Upper lobe of left lung (tissue), 6 donors: ENCODE measurements at regions not wholly inside any gene's neighbourhood (a gene's known extent, or its start where the extent isn't known, plus 50 kb on each side); places are given as distances from the start of the nearest gene placed in this dataset.

Experiments used
- ATAC-seq, 2 donors: fragments of 200-7000 bp; cut with Tn5 transposase; one replicate each; pipeline ENCODE4 v1.9.1; 2022; ENCODE audit warnings: mild to moderate bottlenecking in 2 of 2, moderate library complexity in 2 of 2; ENCODE audit not compliant: low FRiP score in 2 of 2
- DNase-seq, 2 donors: peaks; one replicate each; pipeline ENCODE4 v3.0.0-alpha.2; 2019 to 2020
- H3K27ac ChIP-seq, 4 donors: fragments of 200-600 bp; sonication (generic); one replicate each; pipeline ENCODE4 v1.5.1; 2016 to 2019
- H3K27me3 ChIP-seq, 4 donors: fragments of 200-600 bp; sonication (generic); one replicate each; pipeline ENCODE4 v1.5.1; 2017 to 2019
- H3K36me3 ChIP-seq, 4 donors: fragments of 200-600 bp; sonication (generic); one replicate each; pipeline ENCODE4 v1.5.1; 2016 to 2019
- H3K4me1 ChIP-seq, 4 donors: fragments of 200-600 bp; sonication (generic); one replicate each; pipeline ENCODE4 v1.5.1; 2018 to 2019
- H3K4me3 ChIP-seq, 4 donors: fragments of 200-600 bp; sonication (generic); one replicate each; pipeline ENCODE4 v1.5.1; 2017 to 2019; ENCODE audit warnings: mild to moderate bottlenecking in 2 of 4, moderate library complexity in 1 of 4
- H3K9me3 ChIP-seq, 4 donors: fragments of 200-600 bp; sonication (generic); one replicate each; pipeline ENCODE4 v1.5.1; 2018 to 2019
- EP300 ChIP-seq, 4 donors: sonication (generic); formaldehyde crosslinking; IDR thresholded peaks; one replicate each; pipeline ENCODE4 v1.5.1; 2017; ENCODE audit warnings: antibody characterized with exemption in 4 of 4, control low read depth in 2 of 4
- POLR2A ChIP-seq, 4 donors: fragments of 450-650 bp; IDR thresholded peaks; one replicate each; pipeline ENCODE4 v1.5.1; 2016 to 2017; ENCODE audit warnings: antibody characterized with exemption in 4 of 4, mild to moderate bottlenecking in 2 of 4
- POLR2AphosphoS5 ChIP-seq, 2 donors: sonication (generic); formaldehyde crosslinking; IDR thresholded peaks; one replicate each; pipeline ENCODE4 v1.5.1; 2017; ENCODE audit warnings: antibody characterized with exemption in 2 of 2
- WGBS, 2 donors: methylation state at CpG; one replicate each; pipeline ENCODE4 v1.1.5; 2017 to 2018; 5-methylcytosine and 5-hydroxymethylcytosine counted together
- TF ChIP-seq, protein P1 (sequence below), 6 experiments: fragments of 450-650 bp in 4 of 6; fragments of 200-600 bp in 2 of 6; sonication (generic) in 2 of 6; IDR thresholded peaks; one replicate each; pipeline ENCODE4 v1.5.1; 2016 to 2019; ENCODE audit warnings: antibody characterized with exemption in 6 of 6
- donor health status: DM: no; HTN: no; CAD: no; lungs with moderate emphysema.
- donor health status: DM: no; HTN: yes; CAD: no; lungs with severe emphysema.

DNA sequence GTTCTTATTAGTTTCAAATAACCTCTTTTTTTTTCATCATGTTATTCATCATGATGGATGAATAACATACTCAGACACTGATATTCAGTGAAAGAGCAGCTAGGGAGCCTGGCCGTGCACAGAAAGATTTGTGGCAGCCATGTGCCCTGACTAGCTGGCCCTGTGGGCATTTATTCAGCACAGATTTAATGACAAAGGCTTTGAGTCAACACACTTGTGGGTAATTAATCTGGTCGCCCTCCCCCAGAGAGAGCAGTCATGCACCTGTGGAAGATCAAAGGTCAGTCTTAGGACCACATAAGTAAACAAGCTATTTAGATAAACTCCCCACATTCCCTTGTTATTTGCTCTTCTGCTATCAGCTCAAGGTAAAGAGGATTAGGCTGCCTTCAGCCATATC is 153.2 kb upstream of the HMCN1 start:
- ATAC-seq (no peak), DNase-seq (no peak)
- WGBS, 2 donors: 85 to 88% methylated on average over 2 of the region's 2 CpGs
- H3K4me1 ChIP-seq: no peaks in the 10 kb centered on the region
- H3K27ac ChIP-seq: no peak overlapping the region
- H3K9me3 ChIP-seq: peaks cover 0 to 25% (median 13%) of the 10 kb centered on the region in 4 donors
- no peaks in the 10 kb centered on the region for H3K36me3 ChIP-seq
- no peaks in the 10 kb centered on the region for H3K27me3 ChIP-seq
- H3K4me3 ChIP-seq: no peak overlapping the region
- TF ChIP-seq, protein P1, sequence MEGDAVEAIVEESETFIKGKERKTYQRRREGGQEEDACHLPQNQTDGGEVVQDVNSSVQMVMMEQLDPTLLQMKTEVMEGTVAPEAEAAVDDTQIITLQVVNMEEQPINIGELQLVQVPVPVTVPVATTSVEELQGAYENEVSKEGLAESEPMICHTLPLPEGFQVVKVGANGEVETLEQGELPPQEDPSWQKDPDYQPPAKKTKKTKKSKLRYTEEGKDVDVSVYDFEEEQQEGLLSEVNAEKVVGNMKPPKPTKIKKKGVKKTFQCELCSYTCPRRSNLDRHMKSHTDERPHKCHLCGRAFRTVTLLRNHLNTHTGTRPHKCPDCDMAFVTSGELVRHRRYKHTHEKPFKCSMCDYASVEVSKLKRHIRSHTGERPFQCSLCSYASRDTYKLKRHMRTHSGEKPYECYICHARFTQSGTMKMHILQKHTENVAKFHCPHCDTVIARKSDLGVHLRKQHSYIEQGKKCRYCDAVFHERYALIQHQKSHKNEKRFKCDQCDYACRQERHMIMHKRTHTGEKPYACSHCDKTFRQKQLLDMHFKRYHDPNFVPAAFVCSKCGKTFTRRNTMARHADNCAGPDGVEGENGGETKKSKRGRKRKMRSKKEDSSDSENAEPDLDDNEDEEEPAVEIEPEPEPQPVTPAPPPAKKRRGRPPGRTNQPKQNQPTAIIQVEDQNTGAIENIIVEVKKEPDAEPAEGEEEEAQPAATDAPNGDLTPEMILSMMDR (IDR thresholded peaks at IDR 0.05): no peak
- no peak for TF ChIP-seq POLR2AphosphoS5 (IDR thresholded peaks at IDR 0.05)
- no peak for TF ChIP-seq EP300 (IDR thresholded peaks at IDR 0.05)
- no peak for TF ChIP-seq POLR2A (IDR thresholded peaks at IDR 0.05)

DNA sequence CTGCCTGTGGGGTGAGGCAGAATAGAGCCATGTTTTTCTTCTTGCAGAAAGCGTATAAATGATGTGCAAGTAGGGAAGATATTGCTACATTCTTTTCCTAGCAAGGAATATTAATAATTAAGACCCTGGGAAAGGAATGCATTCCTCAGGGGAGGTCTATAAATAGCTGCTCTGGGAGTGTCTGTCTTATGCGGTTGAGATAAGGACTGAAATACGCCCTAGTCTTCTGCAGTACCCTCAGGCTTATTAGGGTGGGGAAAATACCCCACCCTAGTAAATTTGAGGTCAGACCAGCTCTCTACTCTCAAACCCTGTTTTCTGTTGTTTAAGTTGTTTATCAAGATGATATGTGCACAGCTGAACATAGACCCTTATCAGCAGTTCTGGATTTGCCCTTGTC is 155.9 kb upstream of the HMCN1 start:
- 86 to 95% methylated on average over 3 of the region's 3 CpGs for WGBS, 2 donors
- H3K9me3 ChIP-seq: peaks cover 0 to 25% (median 13%) of the 10 kb centered on the region in 4 donors
- ATAC-seq (no peak), DNase-seq (no peak)
- H3K4me3 ChIP-seq: no peak overlapping the region
- no peak overlapping the region for H3K27ac ChIP-seq
- H3K27me3 ChIP-seq: no peaks in the 10 kb centered on the region
- no peaks in the 10 kb centered on the region for H3K36me3 ChIP-seq
- TF ChIP-seq POLR2A (IDR thresholded peaks at IDR 0.05): no peak
- TF ChIP-seq POLR2AphosphoS5 (IDR thresholded peaks at IDR 0.05): no peak
- TF ChIP-seq, protein P1 (IDR thresholded peaks at IDR 0.05): no peak
- TF ChIP-seq EP300 (IDR thresholded peaks at IDR 0.05): no peak
- H3K4me1 ChIP-seq: no peaks in the 10 kb centered on the region

DNA sequence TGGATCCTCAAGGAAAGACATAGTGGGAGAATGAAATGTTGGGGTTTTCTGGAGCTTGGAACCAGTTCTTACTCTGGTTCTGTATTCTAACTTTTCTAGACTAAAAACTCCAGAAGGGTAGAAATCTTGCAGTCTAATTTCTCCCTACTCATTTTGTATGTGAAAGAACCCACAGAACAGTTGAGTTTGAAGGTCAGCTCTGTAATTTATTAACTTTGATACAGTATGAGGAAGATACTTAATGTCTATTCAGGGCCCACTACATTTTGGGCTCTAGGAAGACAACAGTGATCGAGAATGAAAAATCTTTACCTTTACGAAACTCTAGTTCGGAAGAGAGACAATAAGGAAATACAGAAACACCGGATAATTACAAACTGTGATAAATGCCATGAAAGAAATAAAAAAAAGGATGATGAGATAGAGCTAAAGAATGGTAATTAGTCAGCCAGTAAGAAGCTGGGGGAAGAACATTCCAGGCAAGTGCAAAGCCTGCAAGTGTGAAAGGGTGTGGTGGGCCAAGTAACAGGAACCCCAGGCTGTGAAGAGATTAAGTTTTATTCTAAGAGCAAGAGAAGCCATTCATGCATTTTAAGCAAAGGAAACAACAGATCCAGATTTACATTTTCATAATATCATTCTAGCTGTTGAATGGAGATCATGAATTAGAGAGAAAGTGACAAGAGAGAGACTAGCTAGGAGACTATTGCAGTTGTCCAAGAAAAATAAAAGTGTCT is 159.9 kb upstream of the HMCN1 start:
- DNase-seq: no peak
- H3K27ac ChIP-seq: no peak overlapping the region
- TF ChIP-seq POLR2A (IDR thresholded peaks at IDR 0.05) (no peak), POLR2AphosphoS5 (IDR thresholded peaks at IDR 0.05) (no peak), EP300 (IDR thresholded peaks at IDR 0.05) (no peak)
- TF ChIP-seq, protein P1 (IDR thresholded peaks at IDR 0.05): no peak
- WGBS, 2 donors: 95 to 97% methylated on average over 4 of the region's 4 CpGs
- no peak overlapping the region for H3K4me3 ChIP-seq
- no peaks in the 10 kb centered on the region for H3K27me3 ChIP-seq
- peaks cover 0 to 13% (median 7%) of the 10 kb centered on the region in 4 donors for H3K9me3 ChIP-seq
- no peaks in the 10 kb centered on the region for H3K36me3 ChIP-seq
- no peak for ATAC-seq
- H3K4me1 ChIP-seq: no peaks in the 10 kb centered on the region

DNA sequence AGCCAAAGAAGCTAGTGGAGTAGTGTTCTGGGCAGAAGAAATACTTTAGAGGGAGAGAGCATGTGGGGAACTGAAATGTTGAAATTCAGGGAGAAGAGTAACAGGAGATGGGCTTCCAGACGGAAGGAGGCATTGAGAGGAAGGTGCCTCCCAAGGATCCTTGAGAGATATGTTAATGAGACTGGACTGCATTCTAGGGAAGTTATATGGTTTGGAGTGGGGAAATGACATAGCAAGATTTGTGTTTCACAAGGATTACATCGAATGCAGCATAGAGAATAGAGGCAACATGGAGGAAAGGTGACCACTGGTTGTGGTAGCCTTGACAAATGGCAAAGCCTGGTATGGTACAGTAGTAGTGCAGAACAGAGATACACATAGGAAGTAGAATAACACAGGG is 160.5 kb upstream of the HMCN1 start:
- Histone ChIP-seq H3K4me1 (no peaks in the 10 kb centered on the region), H3K9me3 (peaks cover 0 to 7% (median 5%) of the 10 kb centered on the region in 4 donors), H3K27me3 (no peaks in the 10 kb centered on the region), H3K4me3 (no peak overlapping the region), H3K36me3 (no peaks in the 10 kb centered on the region), H3K27ac (no peak overlapping the region)
- ATAC-seq: peak in 1 of 2 donors; percentile 16
- DNase-seq: no peak
- TF ChIP-seq, protein P1 (IDR thresholded peaks at IDR 0.05): no peak
- TF ChIP-seq POLR2A (IDR thresholded peaks at IDR 0.05) (no peak), POLR2AphosphoS5 (IDR thresholded peaks at IDR 0.05) (no peak), EP300 (IDR thresholded peaks at IDR 0.05) (no peak)
- WGBS, 2 donors: 51 to 73% methylated on average over 2 of the region's 2 CpGs

DNA sequence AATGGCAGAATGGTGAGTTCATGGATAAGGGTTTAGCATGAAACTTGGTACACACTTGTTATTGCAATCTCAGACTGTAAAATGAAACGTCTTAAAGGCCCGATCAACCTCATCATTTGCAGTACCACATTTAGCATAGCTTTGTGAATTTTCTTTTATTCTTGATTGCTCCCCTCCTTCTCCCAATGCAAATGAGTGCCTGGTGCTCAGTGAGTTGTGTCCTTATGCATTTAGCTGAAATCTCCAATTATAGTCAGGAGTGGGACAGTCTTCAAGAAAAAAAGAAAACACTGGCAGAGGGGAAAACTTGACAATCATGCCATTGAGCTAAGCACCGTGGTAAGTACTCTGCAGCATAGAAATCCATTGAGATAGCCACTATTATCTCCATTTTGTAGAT is 161.0 kb upstream of the HMCN1 start:
- WGBS, 2 donors: 77 to 92% methylated on average over 3 of the region's 3 CpGs
- ATAC-seq: no peak
- H3K27ac ChIP-seq: no peak overlapping the region

More for the DNA sequence above, 161.0 kb upstream of the HMCN1 start:
- TF ChIP-seq, protein P1 (IDR thresholded peaks at IDR 0.05): no peak
- no peak for TF ChIP-seq POLR2AphosphoS5 (IDR thresholded peaks at IDR 0.05)
- no peak for TF ChIP-seq EP300 (IDR thresholded peaks at IDR 0.05)
- no peak for TF ChIP-seq POLR2A (IDR thresholded peaks at IDR 0.05)
- DNase-seq: no peak
- Histone ChIP-seq H3K9me3 (peaks cover 0 to 2% (median 2%) of the 10 kb centered on the region in 4 donors), H3K27me3 (no peaks in the 10 kb centered on the region), H3K4me1 (no peaks in the 10 kb centered on the region), H3K4me3 (no peak overlapping the region), H3K36me3 (no peaks in the 10 kb centered on the region)
